Endodermal cell (in vitro differentiated cells): ENCODE measurements at regions not wholly inside any gene's neighbourhood (a gene's known extent, or its start where the extent isn't known, plus 50 kb on each side); places are given as distances from the start of the nearest gene placed in this dataset.

Experiments used
- DNase-seq: peaks from one replicate; pipeline ENCODE4 v3.0.0-alpha.2; 2017
- H3K27ac ChIP-seq: 2 replicates; pipeline ENCODE4 v1.5.1; 2013; ENCODE audit warnings: mild to moderate bottlenecking, low read depth, low read length, moderate library complexity
- H3K27me3 ChIP-seq: 2 replicates; pipeline ENCODE4 v1.6.1; 2013; ENCODE audit warnings: mild to moderate bottlenecking, low read length, moderate library complexity; ENCODE audit not compliant: insufficient read depth, control insufficient read depth, poor library complexity, severe bottlenecking
- H3K36me3 ChIP-seq: 2 replicates; pipeline ENCODE4 v1.7.0; 2013; ENCODE audit warnings: mild to moderate bottlenecking, low read length, moderate library complexity; ENCODE audit not compliant: control insufficient read depth, insufficient read depth
- H3K4me1 ChIP-seq: one replicate; pipeline ENCODE4 v1.7.0; 2013; ENCODE audit warnings: low read length; ENCODE audit not compliant: control insufficient read depth, insufficient read depth
- H3K4me3 ChIP-seq: 2 replicates; pipeline ENCODE4 v1.5.1; 2013; ENCODE audit warnings: mild to moderate bottlenecking, low read length, moderate library complexity
- H3K9ac ChIP-seq: 2 replicates; pipeline ENCODE4 v1.6.1; 2013; ENCODE audit warnings: mild to moderate bottlenecking, low read length, moderate library complexity; ENCODE audit not compliant: poor library complexity, severe bottlenecking; ENCODE audit errors: extremely low read depth
- H3K9me3 ChIP-seq: 2 replicates; pipeline ENCODE4 v1.6.1; 2013; ENCODE audit warnings: mild to moderate bottlenecking, low read length, moderate library complexity; ENCODE audit not compliant: control insufficient read depth
- H3K27ac Mint-ChIP-seq: 2 replicates; pipeline ENCODE4 v1.8.0; 2020; ENCODE audit warnings: mixed read lengths
- H3K27me3 Mint-ChIP-seq: 2 replicates; pipeline ENCODE4 v1.8.0; 2021; ENCODE audit warnings: mild to moderate bottlenecking, mixed read lengths; ENCODE audit not compliant: insufficient read depth
- H3K36me3 Mint-ChIP-seq: 2 replicates; pipeline ENCODE4 v1.8.0; 2020; ENCODE audit warnings: low read depth, mixed read lengths
- H3K4me1 Mint-ChIP-seq: 2 replicates; pipeline ENCODE4 v1.8.0; 2020; ENCODE audit warnings: mixed read lengths
- H3K4me3 Mint-ChIP-seq: 2 replicates; pipeline ENCODE4 v1.8.0; 2020; ENCODE audit warnings: mild to moderate bottlenecking, moderate library complexity, mixed read lengths
- H3K9me3 Mint-ChIP-seq: 2 replicates; pipeline ENCODE4 v1.8.0; 2020; ENCODE audit warnings: mild to moderate bottlenecking, mixed read lengths
- WGBS, 2 experiments: methylation state at CpG; one replicate each; pipeline versions ENCODE4 v1.1.5 to v1.1.7; 2013; ENCODE audit warnings: missing lambda C conversion rate in 2 of 2, mixed read lengths in 1 of 2; ENCODE audit not compliant: insufficient coverage in 1 of 2, insufficient read length in 1 of 2; 5-methylcytosine and 5-hydroxymethylcytosine counted together
- TF ChIP-seq, protein P1 (sequence below): fragments of 200-600 bp; sonication (generic); conservative IDR thresholded peaks from 2 replicates; pipeline ENCODE4 v1.5.0; 2021; ENCODE audit warnings: antibody characterized with exemption, mild to moderate bottlenecking

DNA sequence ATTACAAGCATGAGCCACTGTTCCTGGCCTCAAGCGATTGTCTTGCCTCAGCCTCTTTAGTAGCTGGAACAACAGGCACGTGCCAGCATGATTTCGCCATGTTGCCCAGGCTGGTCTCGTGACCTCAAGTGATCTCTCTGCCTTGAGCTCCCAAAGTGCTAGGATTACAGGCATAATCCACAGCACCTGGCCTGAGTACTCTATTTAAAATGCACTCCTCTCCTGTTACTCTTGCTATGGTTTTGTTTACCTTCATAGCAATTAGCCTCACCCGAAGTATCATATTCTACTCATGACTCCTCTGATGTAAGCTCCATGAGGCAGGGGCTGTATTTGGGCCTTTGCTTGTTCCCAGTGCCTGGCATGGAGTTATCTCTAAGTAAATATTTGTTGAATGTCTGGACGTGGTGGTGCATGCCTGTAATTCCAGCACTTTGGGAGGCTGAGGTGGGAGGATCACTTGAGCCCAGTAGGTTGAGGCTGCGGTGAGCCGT is 92.5 kb upstream of the SLC34A2 start:
- H3K36me3 Mint-ChIP-seq: no peaks in the 10 kb centered on the region
- no peaks in the 10 kb centered on the region for H3K27me3 ChIP-seq
- peak; percentile 36 for DNase-seq
- peaks cover 10% of the 10 kb centered on the region for H3K4me1 Mint-ChIP-seq
- H3K27ac Mint-ChIP-seq: no peak overlapping the region
- no peak overlapping the region for H3K4me3 ChIP-seq
- H3K4me3 Mint-ChIP-seq: no peak overlapping the region
- no peaks in the 10 kb centered on the region for H3K36me3 ChIP-seq
- TF ChIP-seq, protein P1, sequence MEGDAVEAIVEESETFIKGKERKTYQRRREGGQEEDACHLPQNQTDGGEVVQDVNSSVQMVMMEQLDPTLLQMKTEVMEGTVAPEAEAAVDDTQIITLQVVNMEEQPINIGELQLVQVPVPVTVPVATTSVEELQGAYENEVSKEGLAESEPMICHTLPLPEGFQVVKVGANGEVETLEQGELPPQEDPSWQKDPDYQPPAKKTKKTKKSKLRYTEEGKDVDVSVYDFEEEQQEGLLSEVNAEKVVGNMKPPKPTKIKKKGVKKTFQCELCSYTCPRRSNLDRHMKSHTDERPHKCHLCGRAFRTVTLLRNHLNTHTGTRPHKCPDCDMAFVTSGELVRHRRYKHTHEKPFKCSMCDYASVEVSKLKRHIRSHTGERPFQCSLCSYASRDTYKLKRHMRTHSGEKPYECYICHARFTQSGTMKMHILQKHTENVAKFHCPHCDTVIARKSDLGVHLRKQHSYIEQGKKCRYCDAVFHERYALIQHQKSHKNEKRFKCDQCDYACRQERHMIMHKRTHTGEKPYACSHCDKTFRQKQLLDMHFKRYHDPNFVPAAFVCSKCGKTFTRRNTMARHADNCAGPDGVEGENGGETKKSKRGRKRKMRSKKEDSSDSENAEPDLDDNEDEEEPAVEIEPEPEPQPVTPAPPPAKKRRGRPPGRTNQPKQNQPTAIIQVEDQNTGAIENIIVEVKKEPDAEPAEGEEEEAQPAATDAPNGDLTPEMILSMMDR: no peak
- no peak overlapping the region for H3K27ac ChIP-seq
- H3K9ac ChIP-seq: no peak overlapping the region
- H3K9me3 Mint-ChIP-seq: no peaks in the 10 kb centered on the region
- WGBS, 2 experiments: 86 to 92% methylated on average over 7 to 8 of the region's 8 CpGs
- no peaks in the 10 kb centered on the region for H3K4me1 ChIP-seq
- no peaks in the 10 kb centered on the region for H3K9me3 ChIP-seq
- no peaks in the 10 kb centered on the region for H3K27me3 Mint-ChIP-seq

- no peaks in the 10 kb centered on the region for H3K9me3 ChIP-seq
- no peak overlapping the region for H3K9ac ChIP-seq
- WGBS, 2 experiments: 89% methylated on average over 12 of the region's 12 CpGs
- H3K4me3 ChIP-seq: no peak overlapping the region
- DNase-seq: peak; percentile 46
- H3K27me3 ChIP-seq: no peaks in the 10 kb centered on the region
- H3K27ac ChIP-seq: no peak overlapping the region
- no peaks in the 10 kb centered on the region for H3K4me1 ChIP-seq
- peaks cover 13% of the 10 kb centered on the region for H3K4me1 Mint-ChIP-seq
- TF ChIP-seq, protein P1: peak; percentile 40
- no peaks in the 10 kb centered on the region for H3K36me3 ChIP-seq
- H3K9me3 Mint-ChIP-seq: no peaks in the 10 kb centered on the region
- no peaks in the 10 kb centered on the region for H3K36me3 Mint-ChIP-seq
- H3K27ac Mint-ChIP-seq: no peak overlapping the region
- H3K4me3 Mint-ChIP-seq: no peak overlapping the region
- H3K27me3 Mint-ChIP-seq: no peaks in the 10 kb centered on the region
These were observed 90.8 kb upstream of the SLC34A2 start for GRCh38 chr4:25564836-25565235.

DNA sequence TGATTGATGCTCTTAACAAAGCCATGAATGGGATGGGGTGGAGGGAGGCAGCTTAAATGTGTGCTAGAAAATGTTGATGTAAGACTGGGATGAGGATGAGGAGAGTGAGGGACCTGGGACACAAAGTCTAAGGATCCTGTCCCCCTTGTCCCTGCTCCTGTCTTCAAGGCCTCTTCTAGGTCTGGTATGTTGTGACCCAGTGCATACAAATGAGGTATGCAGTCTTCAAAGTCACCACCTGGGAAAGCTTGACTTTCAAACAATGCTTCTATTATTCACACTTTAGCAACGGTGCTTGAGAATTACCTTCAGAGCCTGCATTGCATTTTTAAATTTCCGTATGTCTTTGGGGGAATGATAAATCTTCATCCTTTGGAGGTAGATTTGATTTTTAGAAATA is 88.4 kb upstream of the SLC34A2 start:
- DNase-seq: peak; percentile 45
- no peak overlapping the region for H3K27ac Mint-ChIP-seq

More for the DNA sequence above, 88.4 kb upstream of the SLC34A2 start:
- H3K9me3 Mint-ChIP-seq: no peaks in the 10 kb centered on the region
- no peak overlapping the region for H3K9ac ChIP-seq
- TF ChIP-seq, protein P1: no peak
- no peak overlapping the region for H3K4me3 ChIP-seq
- WGBS, 2 experiments: 71% methylated on average over 2 of the region's 2 CpGs; no CpG with 5 or more reads in 1 of the 2 experiments
- H3K4me1 Mint-ChIP-seq: peaks cover 13% of the 10 kb centered on the region
- no peak overlapping the region for H3K4me3 Mint-ChIP-seq
- no peaks in the 10 kb centered on the region for H3K36me3 Mint-ChIP-seq
- H3K27me3 Mint-ChIP-seq: no peaks in the 10 kb centered on the region
- H3K4me1 ChIP-seq: no peaks in the 10 kb centered on the region
- H3K27ac ChIP-seq: peak overlapping the region; percentile 19
- no peaks in the 10 kb centered on the region for H3K27me3 ChIP-seq
- no peaks in the 10 kb centered on the region for H3K36me3 ChIP-seq
- H3K9me3 ChIP-seq: no peaks in the 10 kb centered on the region
